ENCODE measurements at regions not wholly inside any gene's neighbourhood (a gene's known extent, or its start where the extent isn't known, plus 50 kb on each side); places are given as distances from the start of the nearest gene placed in this dataset.

- TF ChIP-seq GATA3 (IDR thresholded peaks at IDR 0.05; ENCODE audit: low read depth, low read length): no peak
- no peak for TF ChIP-seq GATA2 (IDR thresholded peaks at IDR 0.05; ENCODE audit: low read depth, low read length)
These were observed 50.2 kb upstream of the CPNE4 start for GRCh38 chr3:132084982-132085381.

- TF ChIP-seq GATA2 (IDR thresholded peaks at IDR 0.05; ENCODE audit: low read depth, low read length): no peak
- TF ChIP-seq GATA3 (IDR thresholded peaks at IDR 0.05; ENCODE audit: low read depth, low read length): no peak
These were observed 52.5 kb upstream of the CPNE4 start for GRCh38 chr3:132087356-132087755.

GRCh38 chr3:132088291-132088690 is 53.5 kb upstream of the CPNE4 start:
- TF ChIP-seq GATA3 (IDR thresholded peaks at IDR 0.05; ENCODE audit: low read depth, low read length): no peak

GRCh38 chr3:132090921-132091320 is 56.1 kb upstream of the CPNE4 start:
- no peak for TF ChIP-seq GATA3 (IDR thresholded peaks at IDR 0.05; ENCODE audit: low read depth, low read length)
- TF ChIP-seq GATA2 (IDR thresholded peaks at IDR 0.05; ENCODE audit: low read depth, low read length): no peak

GRCh38 chr3:132116601-132117000 is 81.8 kb upstream of the CPNE4 start:
- TF ChIP-seq GATA2 (IDR thresholded peaks at IDR 0.05; ENCODE audit: low read depth, low read length) (no peak), GATA3 (IDR thresholded peaks at IDR 0.05; ENCODE audit: low read depth, low read length) (no peak)

GRCh38 chr3:132117642-132118041 is 82.8 kb upstream of the CPNE4 start:
- TF ChIP-seq GATA2 (IDR thresholded peaks at IDR 0.05; ENCODE audit: low read depth, low read length) (no peak), GATA3 (IDR thresholded peaks at IDR 0.05; ENCODE audit: low read depth, low read length) (no peak)

- TF ChIP-seq GATA2 (IDR thresholded peaks at IDR 0.05; ENCODE audit: low read depth, low read length) (no peak), GATA3 (IDR thresholded peaks at IDR 0.05; ENCODE audit: low read depth, low read length) (no peak)
These were observed 84.7 kb upstream of the CPNE4 start for GRCh38 chr3:132119531-132119930.

GRCh38 chr3:132124096-132124495 is 89.3 kb upstream of the CPNE4 start:
- TF ChIP-seq GATA2 (IDR thresholded peaks at IDR 0.05; ENCODE audit: low read depth, low read length): no peak

- TF ChIP-seq GATA2 (IDR thresholded peaks at IDR 0.05; ENCODE audit: low read depth, low read length): no peak
- no peak for TF ChIP-seq GATA3 (IDR thresholded peaks at IDR 0.05; ENCODE audit: low read depth, low read length)
These were observed 90.0 kb upstream of the CPNE4 start for GRCh38 chr3:132124651-132125284.

GRCh38 chr3:132134611-132135010 is 99.8 kb upstream of the CPNE4 start:
- TF ChIP-seq GATA2 (IDR thresholded peaks at IDR 0.05; ENCODE audit: low read depth, low read length) (no peak), GATA3 (IDR thresholded peaks at IDR 0.05; ENCODE audit: low read depth, low read length) (no peak)

GRCh38 chr3:132135628-132136333 is 101.0 kb upstream of the CPNE4 start:
- no peak for TF ChIP-seq GATA3 (IDR thresholded peaks at IDR 0.05; ENCODE audit: low read depth, low read length)

- TF ChIP-seq GATA2 (IDR thresholded peaks at IDR 0.05; ENCODE audit: low read depth, low read length) (no peak), GATA3 (IDR thresholded peaks at IDR 0.05; ENCODE audit: low read depth, low read length) (no peak)
These were observed 101.5 kb upstream of the CPNE4 start for GRCh38 chr3:132136334-132136716.

GRCh38 chr3:132145833-132146232 is 111.0 kb upstream of the CPNE4 start:
- no peak for TF ChIP-seq GATA3 (IDR thresholded peaks at IDR 0.05; ENCODE audit: low read depth, low read length)
- no peak for TF ChIP-seq GATA2 (IDR thresholded peaks at IDR 0.05; ENCODE audit: low read depth, low read length)

- TF ChIP-seq GATA2 (IDR thresholded peaks at IDR 0.05; ENCODE audit: low read depth, low read length): no peak
These were observed 119.8 kb upstream of the CPNE4 start for GRCh38 chr3:132154619-132155018.

- TF ChIP-seq GATA2 (IDR thresholded peaks at IDR 0.05; ENCODE audit: low read depth, low read length): no peak
- TF ChIP-seq GATA3 (IDR thresholded peaks at IDR 0.05; ENCODE audit: low read depth, low read length): no peak
These were observed 124.3 kb upstream of the CPNE4 start for GRCh38 chr3:132159145-132159544.

GRCh38 chr3:132160198-132160597 is 125.4 kb upstream of the CPNE4 start:
- no peak for TF ChIP-seq GATA2 (IDR thresholded peaks at IDR 0.05; ENCODE audit: low read depth, low read length)
- no peak for TF ChIP-seq GATA3 (IDR thresholded peaks at IDR 0.05; ENCODE audit: low read depth, low read length)
